ENCODE measurements at regions not wholly inside any gene's neighbourhood (a gene's known extent, or its start where the extent isn't known, plus 50 kb on each side); places are given as distances from the start of the nearest gene placed in this dataset.

- TF ChIP-seq ZNF462 (CRISPR knock-in tag; IDR thresholded peaks at IDR 0.05) (no peak), EZH2 (IDR thresholded peaks at IDR 0.05; ENCODE audit: low read depth, unreplicated experiment) (no peak), CTCF (conservative IDR thresholded peaks at IDR 0.05; ENCODE audit: low read depth in 2 of 2) (no peak)
Measured at GRCh38 chr18:25814841-25815458, 275.5 kb downstream of the SS18 start (continued).

- no peaks in the 10 kb centered on the region for H3K27me3 Mint-ChIP-seq (ENCODE audit: insufficient read depth, low read depth, poor library complexity)
- DNase-seq (ENCODE audit: low spot score) = no peak
- no peaks in the 10 kb centered on the region for H3K9me2 ChIP-seq (ENCODE audit: insufficient read depth)
- H2AFZ ChIP-seq = no peak overlapping the region
- H3K4me1 Mint-ChIP-seq = peaks cover 10% of the 10 kb centered on the region
- H3K9me3 Mint-ChIP-seq = no peaks in the 10 kb centered on the region
- 0 out of 2 replicates have a peak, but pooled peaks cover 3% of the 10 kb centered on the region for H3K4me1 ChIP-seq (ENCODE audit: insufficient read depth)
- H3K27ac Mint-ChIP-seq = no peak overlapping the region
- no peaks in the 10 kb centered on the region for H3K79me2 ChIP-seq (replicated peaks; ENCODE audit: insufficient read depth)
- H3F3A ChIP-seq (replicated peaks; ENCODE audit: low read depth) = no peaks in the 10 kb centered on the region
- no peak overlapping the region for H3K4me3 ChIP-seq
- H3K27ac ChIP-seq (ENCODE audit: low read depth) = no peak overlapping the region
- H3K27me3 ChIP-seq (ENCODE audit: insufficient read depth) = no peaks in the 10 kb centered on the region
- H3K4me3 Mint-ChIP-seq = no peak overlapping the region
- no peak overlapping the region for H3K4me2 ChIP-seq
- no peaks in the 10 kb centered on the region for H3K36me3 ChIP-seq (ENCODE audit: insufficient read depth)
- H4K20me1 ChIP-seq (replicated peaks; ENCODE audit: insufficient read depth) = no peaks in the 10 kb centered on the region
- no peaks in the 10 kb centered on the region for H3K36me3 Mint-ChIP-seq (ENCODE audit: low read depth)
- no peak for ATAC-seq
- TF ChIP-seq EZH2phosphoT487 (IDR thresholded peaks at IDR 0.05; ENCODE audit: unreplicated experiment) = no peak
- no peak for TF ChIP-seq ZNF331 (CRISPR knock-in tag; IDR thresholded peaks at IDR 0.05; ENCODE audit: low read depth)
- TF ChIP-seq ZNF462 (CRISPR knock-in tag; IDR thresholded peaks at IDR 0.05) = no peak
- TF ChIP-seq CREB1 (CRISPR knock-in tag; IDR thresholded peaks at IDR 0.05; ENCODE audit: low read depth) = no peak
- no peak for TF ChIP-seq STAT1 (IDR thresholded peaks at IDR 0.05; ENCODE audit: unreplicated experiment)
- TF ChIP-seq EZH2 (IDR thresholded peaks at IDR 0.05; ENCODE audit: low read depth, unreplicated experiment) = no peak
Measured at GRCh38 chr18:25813110-25813509, 277.3 kb downstream of the SS18 start.

Measured in GM23338 (cell line).